Sigmoid colon (tissue), 6 donors: ENCODE measurements at regions not wholly inside any gene's neighbourhood (a gene's known extent, or its start where the extent isn't known, plus 50 kb on each side); places are given as distances from the start of the nearest gene placed in this dataset.
"Not testable (repeated sequence)": the region's sequence is repeated elsewhere in the genome, so short reads cannot be mapped to it uniquely, and the experiment has no call there.

Experiments
- DNase-seq: peaks from one replicate; pipeline ENCODE4 v3.0.0-alpha.2; 2019
- H3K27ac ChIP-seq, 4 donors: fragments of 200-600 bp; sonication (generic); one replicate each; pipeline ENCODE4 v1.5.1; 2016 to 2019; ENCODE audit warnings: mild to moderate bottlenecking in 1 of 4
- H3K27me3 ChIP-seq, 3 donors: fragments of 200-600 bp; sonication (generic); one replicate each; pipeline ENCODE4 v1.5.1; 2019; ENCODE audit warnings: mild to moderate bottlenecking in 1 of 3
- H3K36me3 ChIP-seq, 4 donors: fragments of 200-600 bp; sonication (generic); one replicate each; pipeline ENCODE4 v1.5.1; 2016 to 2019
- H3K4me1 ChIP-seq, 4 donors: fragments of 200-600 bp; sonication (generic); one replicate each; pipeline ENCODE4 v1.5.1; 2017 to 2019
- H3K4me3 ChIP-seq, 4 donors: fragments of 200-600 bp; sonication (generic); one replicate each; pipeline ENCODE4 v1.5.1; 2017 to 2019; ENCODE audit warnings: mild to moderate bottlenecking in 2 of 4, moderate library complexity in 1 of 4
- H3K9me3 ChIP-seq, 4 donors: fragments of 200-600 bp in 3 of 4; sonication (generic) in 3 of 4; one replicate each; pipeline versions ENCODE4 v1.5.1 to v1.6.1; 2013 to 2019
- EP300 ChIP-seq, 4 donors: sonication (generic); formaldehyde crosslinking; IDR thresholded peaks; one replicate each; pipeline ENCODE4 v1.6.1; 2017; ENCODE audit warnings: antibody characterized with exemption in 4 of 4
- POLR2A ChIP-seq, 2 donors: fragments of 450-650 bp; IDR thresholded peaks; one replicate each; pipeline ENCODE4 v1.6.1; 2016; ENCODE audit warnings: antibody characterized with exemption in 2 of 2, mild to moderate bottlenecking in 2 of 2, moderate library complexity in 2 of 2
- POLR2AphosphoS5 ChIP-seq, 4 donors: sonication (generic); formaldehyde crosslinking; IDR thresholded peaks; one replicate each; pipeline ENCODE4 v1.6.1; 2017; ENCODE audit warnings: antibody characterized with exemption in 4 of 4
- WGBS, 2 donors: extraction: QIAGEN DNeasy Blood & Tissue Kit; methylation state at CpG; one replicate each; pipeline ENCODE4 v1.1.7; 2013; 5-methylcytosine and 5-hydroxymethylcytosine counted together
- intact Hi-C: fragments of 100-400 bp; cut with DNase I; formaldehyde crosslinking; loops from one replicate; pipeline ENCODE4 v1.15.1; 2023
- TF ChIP-seq, protein P1 (sequence below), 4 experiments: fragments of 450-650 bp in 3 of 4; fragments of 200-600 bp in 1 of 4; IDR thresholded peaks; one replicate each; pipeline ENCODE4 v1.5.1; 2016 to 2019; ENCODE audit warnings: antibody characterized with exemption in 4 of 4, mild to moderate bottlenecking in 3 of 4, moderate library complexity in 2 of 4
- donor health status: healthy with polysubstance abuse.
- donor health status: healthy.

DNA sequence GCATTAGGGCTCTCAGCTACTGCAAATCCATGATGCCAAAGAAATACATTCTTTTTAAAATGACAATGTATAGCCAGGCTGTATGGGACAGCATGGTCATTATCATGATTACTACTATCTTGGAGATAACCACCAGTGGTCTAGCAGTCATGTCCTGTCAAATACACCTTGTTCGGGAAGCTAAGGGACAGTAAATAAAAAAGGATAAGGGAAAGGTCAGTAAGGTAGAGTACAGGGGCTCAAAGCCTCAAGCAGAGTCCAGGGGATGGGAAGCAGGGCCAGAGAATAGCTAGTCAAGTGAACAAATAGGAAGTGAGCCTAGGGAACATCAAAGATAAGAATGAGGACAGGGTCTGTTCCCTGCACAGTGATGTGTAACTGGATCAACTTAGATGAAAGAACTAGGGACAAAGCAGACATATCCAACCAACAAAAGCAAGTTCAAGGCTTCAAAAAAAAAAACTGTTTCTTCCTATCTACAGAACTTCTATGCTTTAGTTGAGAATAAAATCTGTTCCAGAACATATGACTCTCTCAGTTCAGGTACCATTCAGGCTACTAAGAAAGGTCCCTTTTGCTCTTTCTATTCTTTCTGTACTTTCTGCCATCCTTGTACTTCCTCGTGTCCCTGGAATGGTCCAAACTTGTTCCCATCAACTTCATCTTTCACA, 62.9 kb upstream of the EHBP1 start:
- Histone ChIP-seq H3K9me3 (no peaks in the 10 kb centered on the region), H3K4me1 (peaks cover 0 to 29% (median 23%) of the 10 kb centered on the region in 4 donors), H3K27ac (no peak overlapping the region), H3K4me3 (no peak overlapping the region), H3K36me3 (no peaks in the 10 kb centered on the region), H3K27me3 (no peaks in the 10 kb centered on the region)
- intact Hi-C loops: no loop called here
- TF ChIP-seq, protein P1, sequence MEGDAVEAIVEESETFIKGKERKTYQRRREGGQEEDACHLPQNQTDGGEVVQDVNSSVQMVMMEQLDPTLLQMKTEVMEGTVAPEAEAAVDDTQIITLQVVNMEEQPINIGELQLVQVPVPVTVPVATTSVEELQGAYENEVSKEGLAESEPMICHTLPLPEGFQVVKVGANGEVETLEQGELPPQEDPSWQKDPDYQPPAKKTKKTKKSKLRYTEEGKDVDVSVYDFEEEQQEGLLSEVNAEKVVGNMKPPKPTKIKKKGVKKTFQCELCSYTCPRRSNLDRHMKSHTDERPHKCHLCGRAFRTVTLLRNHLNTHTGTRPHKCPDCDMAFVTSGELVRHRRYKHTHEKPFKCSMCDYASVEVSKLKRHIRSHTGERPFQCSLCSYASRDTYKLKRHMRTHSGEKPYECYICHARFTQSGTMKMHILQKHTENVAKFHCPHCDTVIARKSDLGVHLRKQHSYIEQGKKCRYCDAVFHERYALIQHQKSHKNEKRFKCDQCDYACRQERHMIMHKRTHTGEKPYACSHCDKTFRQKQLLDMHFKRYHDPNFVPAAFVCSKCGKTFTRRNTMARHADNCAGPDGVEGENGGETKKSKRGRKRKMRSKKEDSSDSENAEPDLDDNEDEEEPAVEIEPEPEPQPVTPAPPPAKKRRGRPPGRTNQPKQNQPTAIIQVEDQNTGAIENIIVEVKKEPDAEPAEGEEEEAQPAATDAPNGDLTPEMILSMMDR (IDR thresholded peaks at IDR 0.05): no peak
- TF ChIP-seq POLR2AphosphoS5 (IDR thresholded peaks at IDR 0.05) (no peak), EP300 (IDR thresholded peaks at IDR 0.05) (no peak), POLR2A (IDR thresholded peaks at IDR 0.05) (no peak)
- WGBS, 2 donors: 75 to 78% methylated on average over 2 of the region's 2 CpGs
- DNase-seq: no peak

DNA sequence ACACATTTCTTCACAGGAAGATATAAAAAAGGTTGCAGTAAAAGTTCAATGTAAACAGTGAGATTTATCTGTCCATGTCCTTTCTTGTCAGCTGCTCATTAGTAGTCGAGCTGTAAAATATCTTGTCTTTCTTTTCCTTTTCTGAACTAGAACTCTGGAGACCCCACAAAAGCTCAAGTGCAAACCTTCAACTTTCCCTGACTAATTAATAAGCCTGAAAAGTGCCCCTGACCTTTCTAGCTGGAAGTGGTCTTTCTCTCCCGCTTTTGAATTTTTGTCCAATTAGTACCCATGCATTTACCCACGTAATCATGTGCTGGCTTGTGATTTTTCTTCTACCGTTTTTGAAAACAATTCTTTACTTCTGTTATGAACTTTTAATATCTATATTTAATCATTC, 63.6 kb upstream of the EHBP1 start:
- DNase-seq: no peak
- peak overlapping the region in 2 of 4 donors; percentile 11 to 24 for H3K27ac ChIP-seq
- TF ChIP-seq, protein P1 (IDR thresholded peaks at IDR 0.05): no peak
- TF ChIP-seq POLR2AphosphoS5 (IDR thresholded peaks at IDR 0.05) (no peak), POLR2A (IDR thresholded peaks at IDR 0.05) (no peak), EP300 (IDR thresholded peaks at IDR 0.05) (no peak)
- intact Hi-C loops: no loop called here
- no peaks in the 10 kb centered on the region for H3K27me3 ChIP-seq
- no peaks in the 10 kb centered on the region for H3K9me3 ChIP-seq
- no peak overlapping the region for H3K4me3 ChIP-seq
- peaks cover 0 to 29% (median 23%) of the 10 kb centered on the region in 4 donors for H3K4me1 ChIP-seq
- WGBS, 2 donors: 61% methylated on average over 4 of the region's 4 CpGs
- H3K36me3 ChIP-seq: no peaks in the 10 kb centered on the region

DNA sequence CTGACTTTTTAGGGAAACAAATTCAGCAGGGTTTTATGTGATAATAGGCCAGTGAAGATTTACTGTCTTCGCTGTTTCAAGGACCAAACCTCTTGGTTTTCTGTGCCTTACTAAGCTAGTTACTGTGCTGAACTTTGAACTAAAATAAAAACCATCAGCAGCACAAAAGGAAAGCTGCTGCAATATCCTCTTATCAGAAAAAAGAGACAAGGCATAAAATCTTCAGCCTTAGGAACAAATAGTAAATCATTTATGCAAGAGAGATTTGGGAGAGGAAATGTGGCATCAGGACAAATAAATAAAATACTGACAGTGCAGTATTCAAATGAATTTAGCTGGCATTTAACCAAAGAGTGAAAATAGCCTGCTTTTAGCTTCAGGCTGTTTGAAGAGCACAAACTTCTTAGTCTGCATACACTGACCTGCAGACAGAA, 64.1 kb upstream of the EHBP1 start:
- DNase-seq: no peak
- TF ChIP-seq, protein P1 (IDR thresholded peaks at IDR 0.05): no peak
- TF ChIP-seq POLR2A (IDR thresholded peaks at IDR 0.05) (no peak), POLR2AphosphoS5 (IDR thresholded peaks at IDR 0.05) (peak in 1 of 4 donors; percentile 15), EP300 (IDR thresholded peaks at IDR 0.05) (no peak)
- Histone ChIP-seq H3K4me3 (no peak overlapping the region), H3K36me3 (no peaks in the 10 kb centered on the region), H3K9me3 (no peaks in the 10 kb centered on the region), H3K4me1 (peaks cover 0 to 29% (median 23%) of the 10 kb centered on the region in 4 donors), H3K27ac (peak overlapping the region in 3 of 4 donors; percentile 11 to 29 (median 24)), H3K27me3 (no peaks in the 10 kb centered on the region)
- intact Hi-C loops: no loop called here
- 10 to 58% methylated on average over 1 of the region's 1 CpG for WGBS, 2 donors

DNA sequence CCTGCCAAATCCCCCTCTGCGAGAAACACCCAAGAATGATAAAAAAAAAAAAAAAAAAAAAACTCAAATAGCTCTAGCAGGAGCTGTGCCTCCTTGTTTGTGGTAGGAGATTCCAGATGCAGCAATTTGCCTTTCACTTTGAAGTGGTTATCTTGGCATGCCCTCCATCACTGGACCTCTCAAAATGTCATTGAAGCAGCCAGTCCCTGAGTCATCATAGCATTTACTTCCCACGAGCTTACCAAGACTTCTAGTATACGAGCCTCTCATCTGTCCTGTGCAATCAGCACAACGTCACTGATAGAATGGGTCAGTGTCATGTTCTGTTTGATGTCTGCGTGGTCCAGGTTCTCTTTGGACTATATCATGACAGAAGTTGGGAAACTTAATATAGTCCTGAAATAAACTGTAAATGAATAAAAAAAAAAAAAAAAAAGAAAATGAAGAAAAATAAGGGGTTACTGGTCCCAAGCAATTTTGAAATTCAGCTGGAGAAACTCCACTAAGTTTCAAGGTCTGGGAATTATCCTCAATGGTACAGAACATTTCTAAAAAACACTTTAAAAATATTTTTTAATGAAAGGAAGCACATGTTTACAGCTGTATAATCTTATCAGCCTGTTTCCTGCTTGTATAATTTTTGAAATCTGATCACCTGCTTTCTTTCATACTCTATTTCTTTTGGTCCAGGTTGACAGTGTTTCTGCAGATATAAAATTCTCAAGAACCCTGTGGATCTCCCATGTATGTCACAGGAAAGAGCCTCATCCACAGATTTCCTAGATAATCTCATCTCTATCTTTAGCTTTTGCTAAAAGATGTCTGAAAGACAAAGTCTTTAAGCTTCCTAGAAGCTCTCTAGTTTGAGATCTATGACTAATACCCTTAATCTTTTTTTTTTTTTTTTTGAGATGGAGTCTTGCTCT, 74.1 kb upstream of the EHBP1 start:
- TF ChIP-seq POLR2AphosphoS5 (IDR thresholded peaks at IDR 0.05) (no peak), POLR2A (IDR thresholded peaks at IDR 0.05) (no peak), EP300 (IDR thresholded peaks at IDR 0.05) (no peak)
- TF ChIP-seq, protein P1 (IDR thresholded peaks at IDR 0.05): no peak
- H3K4me1 ChIP-seq: no peaks in the 10 kb centered on the region
- no peak overlapping the region for H3K27ac ChIP-seq
- no peaks in the 10 kb centered on the region for H3K36me3 ChIP-seq
- 88 to 91% methylated on average over 5 of the region's 5 CpGs for WGBS, 2 donors
- intact Hi-C loops: no loop called here
- no peak overlapping the region for H3K4me3 ChIP-seq
- no peaks in the 10 kb centered on the region for H3K9me3 ChIP-seq
- no peaks in the 10 kb centered on the region for H3K27me3 ChIP-seq
- no peak for DNase-seq

DNA sequence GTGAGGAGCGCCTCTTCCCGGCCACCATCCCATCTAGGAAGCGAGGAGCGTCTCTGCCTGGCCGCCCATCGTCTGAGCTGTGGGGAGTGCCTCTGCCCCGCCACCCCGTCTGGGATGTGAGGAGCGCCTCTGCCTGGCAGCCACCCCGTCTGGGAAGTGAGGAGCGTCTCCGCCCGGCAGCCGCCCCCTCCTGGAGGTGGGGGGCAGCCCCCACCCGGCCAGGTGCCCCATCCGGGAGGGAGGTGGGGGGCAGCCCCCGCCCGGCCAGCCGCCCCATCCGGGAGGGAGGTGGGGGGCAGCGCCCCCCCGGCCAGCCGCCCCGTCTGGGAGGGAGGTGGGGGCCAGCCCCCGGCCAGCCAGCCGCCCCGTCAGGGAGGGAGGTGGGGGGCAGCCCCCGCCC, 75.3 kb upstream of the EHBP1 start:
- DNase-seq, H3K27ac ChIP-seq, H3K4me1 ChIP-seq, H3K36me3 ChIP-seq, H3K27me3 ChIP-seq, intact Hi-C loops, H3K4me3 ChIP-seq, H3K9me3 ChIP-seq: not testable (repeated sequence)
- 94 to 97% methylated on average over 28 of the region's 28 CpGs for WGBS, 2 donors

DNA sequence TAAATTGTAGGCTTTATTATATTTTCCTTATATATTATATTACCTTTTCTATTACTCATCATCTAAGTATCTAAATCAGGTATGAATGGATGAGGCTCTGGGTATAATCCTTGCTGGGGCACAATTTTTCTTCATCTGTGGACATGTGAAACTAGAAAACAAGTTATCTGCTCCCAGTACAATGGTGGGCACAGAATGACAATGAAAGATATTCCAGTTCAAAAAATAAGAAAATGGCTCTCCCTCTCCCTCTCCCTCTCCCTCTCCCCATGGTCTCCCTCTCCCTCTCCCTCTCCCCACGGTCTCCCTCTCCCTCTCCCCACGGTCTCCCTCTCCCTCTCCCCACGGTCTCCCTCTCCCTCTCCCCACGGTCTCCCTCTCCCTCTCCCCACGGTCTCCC, 76.2 kb upstream of the EHBP1 start:
- DNase-seq, H3K36me3 ChIP-seq, H3K9me3 ChIP-seq, intact Hi-C loops, H3K4me1 ChIP-seq, H3K4me3 ChIP-seq, H3K27ac ChIP-seq, H3K27me3 ChIP-seq: not testable (repeated sequence)
- 0 to 72% methylated on average over 1 to 3 of the region's 5 CpGs for WGBS, 2 donors
